Ovary (tissue), 3 donors: ENCODE measurements at regions not wholly inside any gene's neighbourhood (a gene's known extent, or its start where the extent isn't known, plus 50 kb on each side); places are given as distances from the start of the nearest gene placed in this dataset.

Source experiments
- POLR2A ChIP-seq: fragments of 450-650 bp; IDR thresholded peaks from one replicate; pipeline ENCODE4 v1.6.1; 2017; ENCODE audit warnings: antibody characterized with exemption, mild to moderate bottlenecking, moderate library complexity
- TF ChIP-seq, protein P1 (sequence below), 3 donors: fragments of 450-650 bp in 2 of 3; fragments of 200-600 bp in 1 of 3; IDR thresholded peaks; one replicate each; pipeline versions ENCODE4 v1.5.1 to v1.8.0; 2016 to 2022; ENCODE audit warnings: antibody characterized with exemption in 3 of 3, mild to moderate bottlenecking in 1 of 3
- donor health status: DM: no; HTN: no; CAD: no.

DNA sequence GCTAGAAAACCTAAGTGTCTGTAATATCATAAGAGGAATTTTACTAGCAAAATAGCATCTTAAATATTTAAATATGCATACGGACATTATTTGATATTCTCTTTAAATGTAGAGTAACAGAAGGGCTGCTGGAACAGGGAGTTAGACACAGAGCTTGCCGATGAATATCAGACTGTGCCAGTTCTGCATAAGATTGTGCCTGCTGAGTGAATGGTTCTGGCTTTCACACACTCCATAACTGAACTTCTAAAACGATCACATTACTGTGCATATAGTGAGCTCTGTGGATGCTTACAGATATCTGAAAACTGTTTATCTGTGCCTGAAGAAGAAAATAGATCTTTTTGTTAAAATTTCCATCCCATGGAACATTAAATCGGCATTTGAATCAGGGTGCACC, 867.4 kb upstream of the PCDH10 start:
- no peak for TF ChIP-seq POLR2A
- TF ChIP-seq, protein P1, sequence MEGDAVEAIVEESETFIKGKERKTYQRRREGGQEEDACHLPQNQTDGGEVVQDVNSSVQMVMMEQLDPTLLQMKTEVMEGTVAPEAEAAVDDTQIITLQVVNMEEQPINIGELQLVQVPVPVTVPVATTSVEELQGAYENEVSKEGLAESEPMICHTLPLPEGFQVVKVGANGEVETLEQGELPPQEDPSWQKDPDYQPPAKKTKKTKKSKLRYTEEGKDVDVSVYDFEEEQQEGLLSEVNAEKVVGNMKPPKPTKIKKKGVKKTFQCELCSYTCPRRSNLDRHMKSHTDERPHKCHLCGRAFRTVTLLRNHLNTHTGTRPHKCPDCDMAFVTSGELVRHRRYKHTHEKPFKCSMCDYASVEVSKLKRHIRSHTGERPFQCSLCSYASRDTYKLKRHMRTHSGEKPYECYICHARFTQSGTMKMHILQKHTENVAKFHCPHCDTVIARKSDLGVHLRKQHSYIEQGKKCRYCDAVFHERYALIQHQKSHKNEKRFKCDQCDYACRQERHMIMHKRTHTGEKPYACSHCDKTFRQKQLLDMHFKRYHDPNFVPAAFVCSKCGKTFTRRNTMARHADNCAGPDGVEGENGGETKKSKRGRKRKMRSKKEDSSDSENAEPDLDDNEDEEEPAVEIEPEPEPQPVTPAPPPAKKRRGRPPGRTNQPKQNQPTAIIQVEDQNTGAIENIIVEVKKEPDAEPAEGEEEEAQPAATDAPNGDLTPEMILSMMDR (IDR thresholded peaks at IDR 0.05): no peak
